Peyer's patch (tissue), 4 donors: ENCODE measurements at regions not wholly inside any gene's neighbourhood (a gene's known extent, or its start where the extent isn't known, plus 50 kb on each side); places are given as distances from the start of the nearest gene placed in this dataset.

ENCODE experiments used
- DNase-seq, 3 donors: peaks; one replicate each; pipeline ENCODE4 v3.0.0-alpha.2; 2017 to 2019
- H3K27ac ChIP-seq, 4 donors: fragments of 200-600 bp; sonication (generic); one replicate each; pipeline ENCODE4 v1.5.1; 2016 to 2019
- H3K27me3 ChIP-seq, 2 donors: fragments of 200-600 bp; sonication (generic); one replicate each; pipeline ENCODE4 v1.5.1; 2019
- H3K36me3 ChIP-seq, 3 donors: fragments of 200-600 bp; sonication (generic); one replicate each; pipeline ENCODE4 v1.5.1; 2016 to 2019
- H3K4me1 ChIP-seq, 4 donors: fragments of 200-600 bp; sonication (generic); one replicate each; pipeline ENCODE4 v1.5.1; 2016 to 2019
- H3K4me3 ChIP-seq, 4 donors: fragments of 200-600 bp; sonication (generic); 1 replicate in 3 of 4; 2 replicates in 1 of 4; pipeline ENCODE4 v1.5.1; 2016 to 2019; ENCODE audit warnings: mild to moderate bottlenecking in 1 of 4
- H3K9me3 ChIP-seq, 4 donors: fragments of 200-600 bp; sonication (generic); one replicate each; pipeline ENCODE4 v1.5.1; 2016 to 2019; ENCODE audit warnings: mild to moderate bottlenecking in 1 of 4
- POLR2A ChIP-seq, 2 donors: fragments of 450-650 bp; IDR thresholded peaks; one replicate each; pipeline ENCODE4 v1.5.1; 2017; ENCODE audit warnings: antibody characterized with exemption in 2 of 2, mild to moderate bottlenecking in 2 of 2, moderate library complexity in 2 of 2
- TF ChIP-seq, protein P1 (sequence below), 6 experiments: fragments of 450-650 bp in 4 of 6; fragments of 200-600 bp in 2 of 6; sonication (generic) in 1 of 6; IDR thresholded peaks; one replicate each; pipeline ENCODE4 v1.5.1; 2017 to 2019; ENCODE audit warnings: antibody characterized with exemption in 6 of 6, mild to moderate bottlenecking in 3 of 6, moderate library complexity in 1 of 6

- no peaks in the 10 kb centered on the region for H3K4me1 ChIP-seq
- DNase-seq = no peak
- H3K9me3 ChIP-seq = no peaks in the 10 kb centered on the region
- no peak overlapping the region for H3K27ac ChIP-seq
- no peaks in the 10 kb centered on the region for H3K36me3 ChIP-seq
- TF ChIP-seq, protein P1, sequence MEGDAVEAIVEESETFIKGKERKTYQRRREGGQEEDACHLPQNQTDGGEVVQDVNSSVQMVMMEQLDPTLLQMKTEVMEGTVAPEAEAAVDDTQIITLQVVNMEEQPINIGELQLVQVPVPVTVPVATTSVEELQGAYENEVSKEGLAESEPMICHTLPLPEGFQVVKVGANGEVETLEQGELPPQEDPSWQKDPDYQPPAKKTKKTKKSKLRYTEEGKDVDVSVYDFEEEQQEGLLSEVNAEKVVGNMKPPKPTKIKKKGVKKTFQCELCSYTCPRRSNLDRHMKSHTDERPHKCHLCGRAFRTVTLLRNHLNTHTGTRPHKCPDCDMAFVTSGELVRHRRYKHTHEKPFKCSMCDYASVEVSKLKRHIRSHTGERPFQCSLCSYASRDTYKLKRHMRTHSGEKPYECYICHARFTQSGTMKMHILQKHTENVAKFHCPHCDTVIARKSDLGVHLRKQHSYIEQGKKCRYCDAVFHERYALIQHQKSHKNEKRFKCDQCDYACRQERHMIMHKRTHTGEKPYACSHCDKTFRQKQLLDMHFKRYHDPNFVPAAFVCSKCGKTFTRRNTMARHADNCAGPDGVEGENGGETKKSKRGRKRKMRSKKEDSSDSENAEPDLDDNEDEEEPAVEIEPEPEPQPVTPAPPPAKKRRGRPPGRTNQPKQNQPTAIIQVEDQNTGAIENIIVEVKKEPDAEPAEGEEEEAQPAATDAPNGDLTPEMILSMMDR (IDR thresholded peaks at IDR 0.05) = no peak
- no peak for TF ChIP-seq POLR2A (IDR thresholded peaks at IDR 0.05)
- H3K4me3 ChIP-seq = no peak overlapping the region
- no peaks in the 10 kb centered on the region for H3K27me3 ChIP-seq
Measured at GRCh38 chr16:82341146-82341669, 171.2 kb upstream of the MPHOSPH6 start.

GRCh38 chr16:82340531-82340930 is 170.5 kb upstream of the MPHOSPH6 start:
- H3K27ac ChIP-seq = no peak overlapping the region
- TF ChIP-seq, protein P1 (IDR thresholded peaks at IDR 0.05) = no peak
- TF ChIP-seq POLR2A (IDR thresholded peaks at IDR 0.05) = no peak
- no peak overlapping the region for H3K4me3 ChIP-seq
- H3K4me1 ChIP-seq = no peaks in the 10 kb centered on the region
- no peaks in the 10 kb centered on the region for H3K36me3 ChIP-seq
- no peaks in the 10 kb centered on the region for H3K9me3 ChIP-seq
- H3K27me3 ChIP-seq = no peaks in the 10 kb centered on the region
- DNase-seq = no peak

- Histone ChIP-seq H3K27ac (no peak overlapping the region), H3K9me3 (no peaks in the 10 kb centered on the region), H3K36me3 (no peaks in the 10 kb centered on the region), H3K4me1 (no peaks in the 10 kb centered on the region), H3K4me3 (no peak overlapping the region), H3K27me3 (no peaks in the 10 kb centered on the region)
- TF ChIP-seq, protein P1 (IDR thresholded peaks at IDR 0.05) = no peak
- TF ChIP-seq POLR2A (IDR thresholded peaks at IDR 0.05) = no peak
- no peak for DNase-seq
Measured at GRCh38 chr16:82337355-82337754, 167.3 kb upstream of the MPHOSPH6 start.

DNA sequence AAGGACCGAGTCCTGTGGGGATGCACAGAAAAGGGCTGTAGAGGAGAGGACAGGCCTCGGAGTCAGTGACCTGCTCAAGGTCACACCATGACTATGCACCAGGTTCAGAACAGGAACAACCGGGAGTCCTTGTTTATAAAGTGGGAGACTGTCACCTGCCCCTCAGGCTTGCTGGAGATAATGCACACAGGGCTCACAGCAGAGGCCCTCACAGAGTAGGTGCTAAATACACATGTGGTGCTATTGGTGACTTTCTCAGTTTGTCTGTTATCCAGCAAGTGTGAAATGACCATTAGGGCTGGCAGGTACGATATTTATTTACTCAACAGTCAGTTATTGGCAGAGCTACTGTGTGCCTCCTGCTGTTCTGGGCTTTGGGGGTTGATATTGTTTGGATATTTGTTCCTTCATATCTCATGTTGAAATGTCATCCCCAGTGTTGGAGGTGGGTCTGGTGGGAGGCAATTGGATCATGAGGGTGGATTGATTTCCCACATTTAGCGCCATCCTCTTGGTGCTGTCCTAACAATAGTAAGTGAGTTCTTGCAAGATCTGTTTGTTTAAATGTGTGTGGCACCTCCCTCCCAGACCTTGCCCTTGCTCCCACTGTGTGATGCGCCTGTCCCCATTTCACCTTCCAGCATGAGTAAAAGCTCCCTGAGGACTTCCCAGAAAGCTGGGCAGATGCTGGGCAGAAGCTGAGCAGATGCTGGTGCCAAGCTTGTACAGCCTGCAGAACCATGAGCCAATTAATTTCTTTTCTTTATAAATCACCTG is 162.1 kb upstream of the MPHOSPH6 start:
- TF ChIP-seq POLR2A (IDR thresholded peaks at IDR 0.05) = no peak
- TF ChIP-seq, protein P1 (IDR thresholded peaks at IDR 0.05) = no peak
- Histone ChIP-seq H3K27ac (no peak overlapping the region), H3K4me3 (no peak overlapping the region), H3K4me1 (no peaks in the 10 kb centered on the region), H3K27me3 (no peaks in the 10 kb centered on the region), H3K36me3 (no peaks in the 10 kb centered on the region), H3K9me3 (no peaks in the 10 kb centered on the region)
- DNase-seq = no peak

DNA sequence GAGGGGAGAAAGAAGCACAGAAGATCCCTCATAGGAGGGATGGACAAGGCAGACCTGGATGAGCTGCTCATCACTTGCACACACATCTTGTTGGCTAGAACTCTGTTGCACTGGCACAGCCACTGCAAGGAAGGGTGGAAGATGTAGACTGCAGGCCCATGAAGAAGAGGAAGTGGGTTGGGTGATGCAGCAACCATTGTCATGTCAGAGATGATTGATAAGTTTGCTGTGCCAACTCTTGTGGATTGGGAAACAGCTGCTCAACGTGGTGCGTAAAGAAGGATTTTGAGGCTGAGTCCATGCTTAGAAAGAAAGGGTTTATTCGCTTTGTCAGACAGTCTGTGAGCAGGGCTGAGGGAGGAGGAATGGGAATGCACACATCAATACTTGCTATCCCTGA is 161.4 kb upstream of the MPHOSPH6 start:
- Histone ChIP-seq H3K9me3 (no peaks in the 10 kb centered on the region), H3K27ac (no peak overlapping the region), H3K4me3 (no peak overlapping the region), H3K36me3 (no peaks in the 10 kb centered on the region), H3K27me3 (no peaks in the 10 kb centered on the region), H3K4me1 (no peaks in the 10 kb centered on the region)
- no peak for DNase-seq
- TF ChIP-seq POLR2A (IDR thresholded peaks at IDR 0.05) = no peak
- TF ChIP-seq, protein P1 (IDR thresholded peaks at IDR 0.05) = no peak
